B cell (primary cell): ENCODE measurements at regions not wholly inside any gene's neighbourhood (a gene's known extent, or its start where the extent isn't known, plus 50 kb on each side); places are given as distances from the start of the nearest gene placed in this dataset.

Experiments used
- ATAC-seq: fragments of 200-7000 bp; cut with Tn5 transposase; one replicate; pipeline ENCODE4 v1.10.0; 2021; ENCODE audit warnings: low read depth, mild to moderate bottlenecking, moderate number of reproducible peaks, moderate library complexity
- CTCF ChIA-PET: fragments of 350-600 bp; sonication (Branson Sonifier 250); formaldehyde crosslinking; loops from one replicate; lab custom pipeline; 2021; ENCODE audit warnings: antibody characterized with exemption, inconsistent platforms; lab: Charles Lee
- POLR2A ChIA-PET: fragments of 350-600 bp; sonication (Branson Sonifier 250); formaldehyde crosslinking; loops from one replicate; lab custom pipeline; 2021; ENCODE audit warnings: antibody characterized with exemption; lab: Charles Lee
- DNase-seq: peaks from one replicate; pipeline ENCODE4 v3.0.0; 2013
- H2AFZ ChIP-seq: 2 replicates; pipeline ENCODE4 v1.6.1; 2012; ENCODE audit warnings: mild to moderate bottlenecking, low read depth, low read length; ENCODE audit not compliant: insufficient read depth, poor library complexity, severe bottlenecking
- H3K27ac ChIP-seq, 2 donors: 1 replicate in 1 of 2; 2 replicates in 1 of 2; pipeline ENCODE4 v1.5.1; 2012 to 2013; ENCODE audit warnings: low read length in 2 of 2, mild to moderate bottlenecking in 2 of 2, moderate library complexity in 1 of 2
- H3K27me3 ChIP-seq, 4 experiments: fragments of 200-600 bp in 1 of 4; sonication (generic) in 1 of 4; replicated peaks in 1 of 4; 1 replicate in 2 of 4; 2 replicates in 2 of 4; pipeline versions ENCODE4 v1.6.1 to v1.7.0; 2013 to 2016; ENCODE audit warnings: low read length in 3 of 4, mild to moderate bottlenecking in 2 of 4, mixed read lengths in 1 of 4, moderate library complexity in 1 of 4; ENCODE audit not compliant: insufficient read depth in 4 of 4, control insufficient read depth in 3 of 4; ENCODE audit errors: control extremely low read depth in 1 of 4
- H3K36me3 ChIP-seq, 2 experiments: replicated peaks in 1 of 2; 1 replicate in 1 of 2; 2 replicates in 1 of 2; pipeline versions ENCODE4 v1.6.1 to v1.7.1; 2013; ENCODE audit warnings: low read length in 1 of 2; ENCODE audit not compliant: insufficient read depth in 2 of 2, control insufficient read depth in 1 of 2; ENCODE audit errors: control extremely low read depth in 1 of 2, extremely low read depth in 1 of 2
- H3K4me1 ChIP-seq, 2 donors: fragments of 200-600 bp in 1 of 2; sonication (generic) in 1 of 2; 1 replicate in 1 of 2; 2 replicates in 1 of 2; pipeline versions ENCODE4 v1.5.1 to v1.6.1; 2013 to 2017; ENCODE audit warnings: low read length in 2 of 2; ENCODE audit not compliant: control insufficient read depth in 2 of 2, insufficient read depth in 2 of 2
- H3K4me2 ChIP-seq: replicated peaks from 2 replicates; pipeline ENCODE3; 2012; ENCODE audit warnings: mild to moderate bottlenecking, low read depth, low read length; ENCODE audit not compliant: poor library complexity, severe bottlenecking
- H3K4me3 ChIP-seq, 5 experiments: fragments of 200-600 bp in 1 of 5; sonication (generic) in 1 of 5; 1 replicate in 3 of 5; 2 replicates in 2 of 5; pipeline versions ENCODE4 v1.5.1 to v1.7.0; 2011 to 2016; ENCODE audit warnings: low read length in 4 of 5, mild to moderate bottlenecking in 4 of 5, low read depth in 2 of 5, control low read depth in 1 of 5, moderate library complexity in 1 of 5; ENCODE audit not compliant: insufficient read depth in 1 of 5; ENCODE audit errors: control extremely low read depth in 1 of 5, extremely low read depth in 1 of 5
- H3K79me2 ChIP-seq: fragments of 200-600 bp; sonication (generic); one replicate; pipeline ENCODE4 v1.6.0; 2016; ENCODE audit warnings: low read length; ENCODE audit not compliant: control insufficient read depth, insufficient read depth
- H3K9ac ChIP-seq: fragments of 200-600 bp; sonication (generic); 2 replicates; pipeline ENCODE4 v1.6.1; 2017; ENCODE audit warnings: mild to moderate bottlenecking, low read length, moderate library complexity
- H3K9me3 ChIP-seq, 3 donors: one replicate each; pipeline versions ENCODE4 v1.6.1 to v1.7.1; 2013; ENCODE audit warnings: low read length in 2 of 3; ENCODE audit not compliant: control insufficient read depth in 2 of 3, insufficient read depth in 1 of 3; ENCODE audit errors: control extremely low read depth in 1 of 3
- H4K20me1 ChIP-seq: 2 replicates; pipeline ENCODE4 v1.6.0; 2012; ENCODE audit warnings: mild to moderate bottlenecking, low read length; ENCODE audit not compliant: insufficient read depth, control insufficient read depth, poor library complexity, severe bottlenecking
- H3K27ac Mint-ChIP-seq: one replicate; pipeline ENCODE4 v1.8.0; 2021; ENCODE audit warnings: mixed read lengths
- H3K27me3 Mint-ChIP-seq: one replicate; pipeline ENCODE4 v1.8.0; 2021; ENCODE audit warnings: mixed read lengths
- H3K4me1 Mint-ChIP-seq: one replicate; pipeline ENCODE4 v1.8.0; 2021; ENCODE audit warnings: mixed read lengths
- H3K4me3 Mint-ChIP-seq: one replicate; pipeline ENCODE4 v1.8.0; 2021; ENCODE audit warnings: mixed read lengths
- H3K9me3 Mint-ChIP-seq: one replicate; pipeline ENCODE4 v1.8.0; 2022; ENCODE audit warnings: mixed read lengths; ENCODE audit not compliant: insufficient read depth
- CTCF ChIP-seq: fragments of 200-600 bp; IDR thresholded peaks from one replicate; pipeline ENCODE4 v1.8.0; 2022; ENCODE audit warnings: antibody characterized with exemption, mild to moderate bottlenecking
- EZH2 ChIP-seq: IDR thresholded peaks from 2 replicates; pipeline ENCODE4 v1.6.1; 2012; ENCODE audit warnings: borderline replicate concordance, low read depth, mild to moderate bottlenecking, moderate library complexity, low read length; ENCODE audit not compliant: insufficient read depth, poor library complexity, severe bottlenecking
- WGBS: methylation state at CpG from one replicate; pipeline ENCODE4 v1.1.5; 2013; ENCODE audit warnings: missing lambda C conversion rate; ENCODE audit not compliant: insufficient coverage; 5-methylcytosine and 5-hydroxymethylcytosine counted together
- intact Hi-C: fragments of 100-400 bp; cut with micrococcal nuclease; formaldehyde crosslinking; loops from one replicate; pipeline ENCODE4 v1.10.0; 2022

- DNase-seq (no peak), ATAC-seq (no peak)
- Histone ChIP-seq H3K4me1 (no peaks in the 10 kb centered on the region), H3K79me2 (no peaks in the 10 kb centered on the region), H3K27me3 (no peaks in the 10 kb centered on the region), H3K9ac (no peak overlapping the region), H3K9me3 (peaks cover 0 to 6% (median 0%) of the 10 kb centered on the region in 3 donors), H3K27ac (no peak overlapping the region), H3K4me2 (no peak overlapping the region), H3K4me3 (no peak overlapping the region), H3K36me3 (no peaks in the 10 kb centered on the region), H2AFZ (no peak overlapping the region), H4K20me1 (no peaks in the 10 kb centered on the region)
- Mint-ChIP-seq H3K9me3 (peaks cover 2% of the 10 kb centered on the region), H3K27ac (no peak overlapping the region), H3K4me1 (no peaks in the 10 kb centered on the region), H3K4me3 (no peak overlapping the region), H3K27me3 (no peaks in the 10 kb centered on the region)
- no peak for TF ChIP-seq CTCF
- no peak for TF ChIP-seq EZH2
- WGBS = 100% methylated on average over 1 of the region's 4 CpGs
- POLR2A ChIA-PET = no interaction called here
- CTCF ChIA-PET = no interaction called here
- intact Hi-C loops = no loop called here
These were observed 116.9 kb downstream of the RND3 start for GRCh38 chr2:150370561-150370960.

GRCh38 chr2:150369862-150370261 is 117.6 kb downstream of the RND3 start:
- CTCF ChIA-PET = no interaction called here
- Mint-ChIP-seq H3K9me3 (peaks cover 2% of the 10 kb centered on the region), H3K4me1 (no peaks in the 10 kb centered on the region), H3K4me3 (no peak overlapping the region), H3K27ac (no peak overlapping the region), H3K27me3 (no peaks in the 10 kb centered on the region)
- Histone ChIP-seq H3K4me3 (no peak overlapping the region), H3K36me3 (no peaks in the 10 kb centered on the region), H3K4me1 (no peaks in the 10 kb centered on the region), H4K20me1 (no peaks in the 10 kb centered on the region), H3K27ac (no peak overlapping the region), H3K9me3 (peaks cover 0 to 6% (median 0%) of the 10 kb centered on the region in 3 donors), H3K27me3 (no peaks in the 10 kb centered on the region), H3K79me2 (no peaks in the 10 kb centered on the region), H3K4me2 (no peak overlapping the region), H2AFZ (no peak overlapping the region), H3K9ac (no peak overlapping the region)
- POLR2A ChIA-PET = no interaction called here
- no peak for TF ChIP-seq CTCF
- no peak for TF ChIP-seq EZH2
- DNase-seq = no peak
- intact Hi-C loops = no loop called here
- WGBS = 96% methylated on average over 9 of the region's 9 CpGs
- no peak for ATAC-seq
